ENCODE measurements at regions not wholly inside any gene's neighbourhood (a gene's known extent, or its start where the extent isn't known, plus 50 kb on each side); places are given as distances from the start of the nearest gene placed in this dataset.

DNA sequence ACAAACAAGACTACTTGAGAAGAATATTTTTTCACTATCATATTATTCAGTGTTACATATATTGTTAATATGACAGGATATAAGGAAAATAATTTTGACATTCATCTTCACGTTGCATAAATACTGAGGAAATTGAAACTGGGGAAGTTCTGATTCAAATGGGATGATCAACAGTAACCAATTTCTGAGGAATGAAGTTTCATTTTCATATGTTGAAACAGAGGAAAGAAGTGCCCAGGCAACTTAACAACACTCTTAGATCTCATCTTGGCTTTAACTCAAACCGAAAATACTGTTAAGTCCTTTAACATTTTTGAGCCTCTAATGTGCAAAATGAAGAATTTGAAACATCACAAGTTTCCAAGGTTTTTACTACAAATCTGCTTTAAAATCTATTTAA lies 612.2 kb upstream of the VRK2 start:
- Histone ChIP-seq H2BK120ac (ENCODE audit: low read depth, low read length, poor library complexity, severe bottlenecking) (no peak overlapping the region), H2AFZ (ENCODE audit: low read length) (no peak overlapping the region), H2BK20ac (ENCODE audit: low read depth, low read length, poor library complexity, severe bottlenecking) (no peak overlapping the region), H3K79me1 (ENCODE audit: insufficient read depth, low read depth, low read length, poor library complexity, severe bottlenecking) (no peaks in the 10 kb centered on the region), H3K9ac (ENCODE audit: extremely low read depth, insufficient read length, low read length) (no peak overlapping the region), H3K14ac (ENCODE audit: insufficient read depth, low read length) (no peak overlapping the region), H3K23me2 (ENCODE audit: insufficient read length, low read depth, low read length, poor library complexity, severe bottlenecking) (no peaks in the 10 kb centered on the region), H3K23ac (ENCODE audit: insufficient read length, low read depth, low read length) (no peak overlapping the region), H3T11ph (ENCODE audit: low read length) (no peak overlapping the region), H3K79me2 (ENCODE audit: insufficient read depth, low read length) (no peaks in the 10 kb centered on the region), H3K4me1 (ENCODE audit: insufficient read depth, low read length) (no peaks in the 10 kb centered on the region), H3K27ac (ENCODE audit: insufficient read length, low read depth, low read length) (no peak overlapping the region), H4K91ac (ENCODE audit: insufficient read length, low read depth, low read length) (no peak overlapping the region), H3K9me3 (ENCODE audit: control insufficient read depth, low read depth, low read length) (no peaks in the 10 kb centered on the region), H3K4ac (ENCODE audit: low read depth, low read length) (no peak overlapping the region), H3K4me2 (ENCODE audit: insufficient read depth, insufficient read length, low read length) (no peak overlapping the region), H2BK15ac (ENCODE audit: low read depth, low read length) (no peak overlapping the region), H2BK12ac (ENCODE audit: insufficient read length, low read depth, low read length) (no peak overlapping the region), H3K56ac (ENCODE audit: insufficient read length, low read depth, low read length) (no peak overlapping the region), H2BK5ac (ENCODE audit: insufficient read length, low read length) (no peak overlapping the region), H3K18ac (ENCODE audit: insufficient read length, low read depth, low read length) (no peak overlapping the region), H3K27me3 (ENCODE audit: insufficient read depth, low read length) (no peaks in the 10 kb centered on the region), H4K5ac (ENCODE audit: insufficient read length, low read depth, low read length) (no peak overlapping the region), H4K8ac (replicated peaks; ENCODE audit: insufficient read length, low read depth, low read length) (no peak overlapping the region), H4K20me1 (ENCODE audit: control insufficient read depth, insufficient read depth, insufficient read length) (no peaks in the 10 kb centered on the region), H2AK5ac (ENCODE audit: insufficient read length, low read length) (no peak overlapping the region)
- Mint-ChIP-seq H3K27ac (no peak overlapping the region), H3K4me3 (no peak overlapping the region), H3K9me3 (no peaks in the 10 kb centered on the region), H3K4me1 (no peaks in the 10 kb centered on the region), H3K27me3 (ENCODE audit: low read depth) (no peaks in the 10 kb centered on the region), H3K36me3 (ENCODE audit: insufficient read depth in 1 of 3, low read depth in 3 of 3) (no peaks in the 10 kb centered on the region)
- no CpG with 5 or more reads among the region's 2 CpGs for WGBS (ENCODE audit: extremely low coverage, insufficient read length, low lambda C conversion rate)
- no peak for DNase-seq
- TF ChIP-seq, protein P1, sequence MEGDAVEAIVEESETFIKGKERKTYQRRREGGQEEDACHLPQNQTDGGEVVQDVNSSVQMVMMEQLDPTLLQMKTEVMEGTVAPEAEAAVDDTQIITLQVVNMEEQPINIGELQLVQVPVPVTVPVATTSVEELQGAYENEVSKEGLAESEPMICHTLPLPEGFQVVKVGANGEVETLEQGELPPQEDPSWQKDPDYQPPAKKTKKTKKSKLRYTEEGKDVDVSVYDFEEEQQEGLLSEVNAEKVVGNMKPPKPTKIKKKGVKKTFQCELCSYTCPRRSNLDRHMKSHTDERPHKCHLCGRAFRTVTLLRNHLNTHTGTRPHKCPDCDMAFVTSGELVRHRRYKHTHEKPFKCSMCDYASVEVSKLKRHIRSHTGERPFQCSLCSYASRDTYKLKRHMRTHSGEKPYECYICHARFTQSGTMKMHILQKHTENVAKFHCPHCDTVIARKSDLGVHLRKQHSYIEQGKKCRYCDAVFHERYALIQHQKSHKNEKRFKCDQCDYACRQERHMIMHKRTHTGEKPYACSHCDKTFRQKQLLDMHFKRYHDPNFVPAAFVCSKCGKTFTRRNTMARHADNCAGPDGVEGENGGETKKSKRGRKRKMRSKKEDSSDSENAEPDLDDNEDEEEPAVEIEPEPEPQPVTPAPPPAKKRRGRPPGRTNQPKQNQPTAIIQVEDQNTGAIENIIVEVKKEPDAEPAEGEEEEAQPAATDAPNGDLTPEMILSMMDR (conservative IDR thresholded peaks at IDR 0.05), result no peak

Data from H9 (cell line).